HG02588 (cell line): ENCODE measurements at regions not wholly inside any gene's neighbourhood (a gene's known extent, or its start where the extent isn't known, plus 50 kb on each side); places are given as distances from the start of the nearest gene placed in this dataset.
A peak's percentile ranks its signal among the peaks of the same experiment; 100 is the strongest.

Experiments used
- ATAC-seq: cut with Tn5 transposase; IDR thresholded peaks from one replicate; pipeline ENCODE4 v1.9.1; 2021; ENCODE audit warnings: mild to moderate bottlenecking, moderate library complexity; ENCODE audit not compliant: unreplicated experiment

- ATAC-seq = no peak
Observed at GRCh38 chr4:104766676-104767075, 272.0 kb upstream of the CXXC4 start.

DNA sequence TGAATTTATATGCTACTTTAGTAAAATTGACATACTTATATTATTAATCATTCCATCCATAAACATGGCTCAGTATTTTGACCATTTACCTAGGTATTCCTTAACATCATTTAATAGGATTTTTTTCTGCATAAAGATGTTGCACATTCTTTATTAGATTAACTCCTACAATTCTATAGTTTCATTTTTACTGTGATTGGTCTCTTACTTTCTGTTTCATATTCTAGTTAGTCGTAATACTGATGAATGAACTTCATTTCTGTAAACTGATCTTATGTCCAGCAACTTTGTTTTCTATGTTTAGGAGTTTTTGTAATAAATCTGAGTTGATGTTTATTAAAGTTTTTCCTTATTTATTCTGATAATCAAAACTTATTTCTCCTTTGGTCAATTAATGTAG, 278.2 kb upstream of the CXXC4 start:
- ATAC-seq = peak; percentile 83

DNA sequence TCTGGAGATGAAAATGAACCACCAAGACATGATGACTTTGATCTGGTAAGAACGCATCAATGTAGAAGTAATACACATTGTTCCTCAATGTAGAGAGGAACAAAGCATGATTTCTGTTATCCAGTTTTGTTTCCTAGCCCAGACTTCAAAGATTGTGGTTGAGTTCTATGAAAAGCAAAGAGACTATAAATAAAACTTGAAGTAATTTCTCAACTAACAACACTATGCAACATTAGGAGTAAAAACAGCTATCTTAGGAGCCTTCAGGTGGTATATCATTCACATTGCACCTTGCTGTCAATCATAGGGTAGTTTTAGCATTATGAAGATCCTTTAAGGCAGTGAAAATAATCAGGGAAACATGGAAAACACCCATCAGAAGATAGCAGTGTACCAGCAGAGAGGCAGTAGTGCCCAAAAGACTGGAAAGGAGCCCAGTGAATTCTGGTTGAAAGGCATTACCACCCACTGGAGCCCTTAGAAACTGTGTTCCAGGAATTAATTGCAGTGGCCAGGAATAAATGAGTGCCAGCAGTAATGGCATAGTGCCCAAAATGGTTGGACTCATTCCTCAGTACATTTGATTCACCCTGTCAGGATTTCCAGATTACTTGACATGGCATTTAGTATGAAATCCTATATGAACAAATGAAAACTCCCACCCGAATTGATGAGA, 300.7 kb upstream of the CXXC4 start:
- ATAC-seq = no peak

GRCh38 chr4:104811727-104812126, 317.0 kb upstream of the CXXC4 start:
- no peak for ATAC-seq

DNA sequence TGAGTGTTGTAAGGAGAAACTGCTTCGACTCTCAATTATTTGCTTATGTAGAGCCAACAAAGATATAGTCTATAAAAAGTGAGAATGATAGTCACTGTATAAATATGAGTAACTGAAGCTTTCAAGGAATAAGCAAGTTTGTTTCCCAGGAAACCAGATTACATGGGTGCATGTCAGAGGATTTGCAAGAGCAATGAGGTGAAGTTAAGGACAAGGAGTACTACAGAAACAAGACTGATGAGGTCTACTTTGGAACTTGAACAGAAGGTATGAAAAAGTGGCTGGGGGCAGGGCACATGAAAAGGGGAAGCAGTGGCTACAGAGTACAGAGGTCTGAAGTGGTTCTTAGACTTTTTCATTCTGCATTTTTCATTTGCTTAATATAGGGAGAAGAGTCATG, 321.0 kb upstream of the CXXC4 start:
- peak; percentile 71 for ATAC-seq

DNA sequence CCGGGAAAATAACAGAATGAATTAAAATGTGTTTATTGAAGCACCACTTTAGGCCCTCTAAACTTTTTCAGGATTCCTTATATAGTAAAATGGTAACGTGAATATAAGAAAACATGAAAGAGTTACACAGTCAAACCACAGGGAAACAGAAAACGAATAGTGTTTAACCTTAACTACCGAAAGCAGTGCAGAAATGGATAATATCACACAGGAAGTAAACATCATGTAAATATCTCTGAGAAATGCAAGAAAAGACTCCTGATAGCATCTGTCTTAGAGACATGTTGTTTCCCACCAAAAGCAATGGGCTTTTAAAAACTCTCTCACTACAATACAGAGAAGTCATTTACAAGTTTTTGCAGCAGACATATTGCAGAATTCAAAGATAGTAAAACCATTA, 323.9 kb upstream of the CXXC4 start:
- ATAC-seq = no peak

DNA sequence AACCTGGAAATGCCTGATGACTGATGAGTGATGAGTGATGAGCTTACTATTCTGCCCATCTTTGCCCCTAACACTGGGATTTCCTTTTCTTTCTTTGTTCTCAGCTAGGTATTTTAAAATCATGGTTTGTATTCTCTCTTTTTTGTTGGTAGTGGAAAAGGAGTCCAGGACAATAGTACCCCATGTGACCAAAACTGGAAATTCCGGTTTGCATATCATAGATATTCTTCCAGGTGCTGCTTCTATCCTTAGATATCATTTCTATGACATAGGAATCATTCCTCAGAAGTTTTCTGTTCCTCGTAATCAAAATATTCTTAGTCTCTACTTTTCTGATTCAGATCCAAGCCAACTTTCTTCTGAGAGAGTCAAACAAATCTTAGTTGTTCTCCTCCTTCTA, 320.5 kb upstream of the TET2 start:
- no peak for ATAC-seq

- no peak for ATAC-seq
Observed at GRCh38 chr4:104829761-104830160, 316.9 kb upstream of the TET2 start.

DNA sequence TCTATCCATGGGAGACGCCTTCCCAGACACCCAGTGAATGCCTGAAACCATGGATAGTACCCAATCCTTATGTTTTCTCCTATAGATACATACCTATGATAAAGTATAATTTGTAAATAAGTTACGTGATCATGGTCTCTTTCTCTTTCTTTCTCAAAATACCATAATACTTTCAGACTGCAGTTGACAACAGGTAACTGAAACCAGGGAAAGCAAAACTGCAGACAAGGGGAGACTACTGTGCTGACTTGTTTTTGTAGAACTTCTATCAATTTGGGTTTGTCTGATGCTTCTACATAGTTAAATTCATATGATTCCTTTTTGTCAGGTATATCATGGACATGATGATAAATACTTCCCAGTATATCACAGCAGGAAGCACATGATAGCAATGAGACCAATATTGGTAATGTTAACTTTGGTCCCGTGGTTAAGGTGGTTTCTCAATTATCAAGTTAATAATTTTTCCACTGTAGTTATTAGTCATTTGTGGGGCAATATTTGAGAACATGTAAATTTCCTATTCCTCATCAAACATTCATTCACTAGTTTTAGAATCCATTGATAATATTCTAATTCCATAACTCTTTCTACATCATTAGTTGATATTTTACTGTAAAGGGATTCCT, 298.0 kb upstream of the TET2 start:
- no peak for ATAC-seq

GRCh38 chr4:104859601-104860237, 287.0 kb upstream of the TET2 start:
- ATAC-seq = no peak

GRCh38 chr4:104860238-104861123, 286.2 kb upstream of the TET2 start:
- ATAC-seq = peak; percentile 88

GRCh38 chr4:104866809-104867208, 279.9 kb upstream of the TET2 start:
- ATAC-seq = no peak

GRCh38 chr4:104868533-104868932, 278.1 kb upstream of the TET2 start:
- peak; percentile 17 for ATAC-seq

DNA sequence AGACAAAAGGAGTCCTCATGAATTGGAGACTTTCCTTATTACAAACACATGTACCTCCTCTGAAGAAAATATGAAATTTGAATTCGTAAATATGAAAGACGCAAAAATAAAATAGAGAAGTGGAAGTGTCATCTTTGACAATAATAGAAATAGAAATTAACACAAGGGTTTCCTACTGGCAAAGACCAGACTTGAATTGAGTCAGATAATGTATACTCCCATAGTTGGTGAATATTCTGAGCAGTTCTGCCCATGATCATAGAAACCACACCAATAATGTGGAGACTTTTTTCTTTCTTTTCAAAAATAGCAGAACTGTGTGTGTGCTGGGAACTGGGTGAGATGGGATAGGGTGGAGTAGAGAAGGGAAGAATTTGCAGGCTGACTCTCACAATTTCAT, 277.7 kb upstream of the TET2 start:
- peak; percentile 92 for ATAC-seq

GRCh38 chr4:104869831-104870230, 276.8 kb upstream of the TET2 start:
- ATAC-seq = no peak

DNA sequence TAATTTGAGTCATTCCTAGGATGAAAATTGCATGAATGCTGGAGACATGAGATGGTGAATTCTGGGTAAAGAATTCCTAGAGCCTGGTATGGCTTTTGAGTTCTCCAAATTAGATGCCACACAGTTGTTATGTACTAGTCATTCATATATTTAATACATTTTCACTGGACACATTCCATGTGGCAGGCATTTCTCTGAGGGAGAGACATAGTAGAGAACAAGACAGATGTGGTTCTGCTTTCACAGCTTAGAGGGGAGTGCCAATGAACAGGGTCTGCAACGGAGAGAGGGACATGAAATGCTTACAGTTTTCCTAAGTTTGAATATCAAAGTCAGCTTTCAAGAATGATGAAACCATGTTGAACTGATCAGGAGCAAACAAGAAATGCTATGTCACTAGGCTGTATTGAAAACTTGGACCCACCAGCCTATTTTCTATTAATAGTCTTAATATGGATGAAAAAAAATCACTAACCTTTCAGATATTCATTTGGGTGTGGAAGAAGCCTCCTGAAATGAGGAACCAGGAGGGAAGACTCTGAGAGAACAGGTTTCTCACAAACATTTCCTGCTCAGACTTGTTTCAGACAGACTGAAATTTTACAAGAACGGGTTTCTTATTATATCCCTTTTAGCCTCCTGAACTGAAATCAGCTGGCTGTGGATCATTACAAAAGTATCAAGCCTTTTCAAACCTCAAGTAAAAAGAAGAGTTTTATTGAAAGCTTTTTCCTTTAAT, 276.0 kb upstream of the TET2 start:
- no peak for ATAC-seq

DNA sequence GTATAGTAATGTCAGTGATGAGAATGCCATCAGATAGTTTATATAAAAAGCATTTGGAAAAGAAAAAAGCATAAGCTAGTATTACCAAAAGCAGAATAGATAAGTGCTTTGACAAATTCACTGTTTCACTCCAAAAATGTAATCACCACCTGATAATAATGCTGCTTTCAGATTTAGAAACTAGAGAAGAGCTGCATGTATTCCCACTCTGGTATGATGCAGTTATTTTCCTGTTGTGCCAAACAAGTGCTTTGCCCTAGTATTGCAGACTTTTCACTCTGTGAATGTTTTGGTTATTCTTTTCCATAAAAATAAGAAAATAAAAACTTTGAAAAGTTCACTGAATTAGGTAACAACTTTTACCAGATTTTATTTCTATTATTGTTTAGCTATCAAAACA, 267.7 kb upstream of the TET2 start:
- no peak for ATAC-seq

- no peak for ATAC-seq
Observed at GRCh38 chr4:104879367-104879766, 267.3 kb upstream of the TET2 start.

DNA sequence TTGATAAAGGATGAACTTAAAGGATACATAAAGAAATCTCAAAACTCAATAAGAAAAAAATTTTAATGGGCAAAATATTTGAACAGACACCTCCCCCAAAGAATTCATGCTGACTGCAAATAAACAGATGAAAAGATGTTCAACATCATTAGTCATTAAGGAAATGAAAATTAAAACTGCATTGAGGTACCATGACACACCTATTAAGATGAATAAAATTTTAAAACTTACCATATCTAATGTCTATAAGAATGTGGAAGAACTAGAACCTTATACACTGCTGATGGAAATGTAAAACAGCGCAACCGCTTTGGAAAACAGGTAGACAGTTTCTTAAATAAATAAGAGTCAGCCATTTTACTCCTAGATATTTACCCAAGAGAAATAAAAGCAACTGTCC, 266.8 kb upstream of the TET2 start:
- no peak for ATAC-seq

DNA sequence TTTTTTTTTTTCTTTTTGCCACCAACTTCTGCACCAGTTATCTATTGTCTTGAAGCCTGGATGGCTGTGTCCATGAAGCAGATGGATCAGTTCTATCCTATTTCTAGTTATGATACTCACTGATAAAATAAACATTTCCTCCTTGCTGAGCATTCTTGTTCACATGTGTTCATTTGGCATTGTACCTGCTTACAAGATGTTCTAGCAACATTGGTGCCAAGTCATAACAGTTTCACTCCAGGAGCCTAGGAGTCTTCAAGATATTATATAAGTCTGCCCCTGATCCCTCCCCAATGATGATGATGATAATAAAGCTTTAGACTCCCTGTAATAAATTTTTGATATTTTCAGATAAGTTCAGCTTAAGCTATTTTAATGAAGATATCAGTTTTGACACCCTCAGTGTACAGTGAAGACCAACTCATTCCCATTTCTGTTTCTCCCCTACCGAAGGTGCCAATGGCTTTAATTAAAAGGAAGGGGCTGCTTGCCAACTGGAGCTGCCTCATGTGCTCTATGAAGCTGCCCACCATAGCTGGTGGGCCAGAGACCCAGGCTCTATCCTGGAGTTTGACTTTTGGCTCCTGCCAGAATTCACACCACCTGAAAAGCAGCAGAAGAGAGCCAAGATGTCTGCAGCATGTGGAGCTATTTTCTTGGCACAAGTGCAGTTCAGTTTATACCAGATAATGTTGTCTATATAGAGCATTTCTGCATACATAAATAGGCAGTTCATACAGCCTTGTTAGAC, 265.4 kb upstream of the TET2 start:
- no peak for ATAC-seq
